Heart left ventricle (tissue), 16 donors: ENCODE measurements at regions not wholly inside any gene's neighbourhood (a gene's known extent, or its start where the extent isn't known, plus 50 kb on each side); places are given as distances from the start of the nearest gene placed in this dataset.

Experiments
- ATAC-seq, 4 donors: fragments of 200-7000 bp; cut with Tn5 transposase; one replicate each; pipeline ENCODE4 v1.9.1; 2020 to 2022; ENCODE audit warnings: moderate library complexity in 4 of 4, mild to moderate bottlenecking in 3 of 4, moderate number of reproducible peaks in 1 of 4
- DNase-seq, 5 donors: peaks; one replicate each; pipeline ENCODE4 v3.0.0-alpha.2; 2020
- H3K27ac ChIP-seq, 12 donors: fragments of 200-600 bp; sonication (generic) in 4 of 12; one replicate each; pipeline versions ENCODE4 v1.5.0 to v1.8.0; 2016 to 2022; ENCODE audit warnings: mild to moderate bottlenecking in 2 of 12
- H3K27me3 ChIP-seq, 9 donors: fragments of 200-600 bp; sonication (generic) in 2 of 9; one replicate each; pipeline versions ENCODE4 v1.5.1 to v1.8.0; 2016 to 2022; ENCODE audit warnings: mild to moderate bottlenecking in 3 of 9
- H3K36me3 ChIP-seq, 9 donors: fragments of 200-600 bp; sonication (generic) in 2 of 9; one replicate each; pipeline versions ENCODE4 v1.5.0 to v1.8.0; 2018 to 2022; ENCODE audit warnings: mild to moderate bottlenecking in 2 of 9
- H3K4me1 ChIP-seq, 12 donors: fragments of 200-600 bp; sonication (generic) in 4 of 12; one replicate each; pipeline versions ENCODE4 v1.5.0 to v1.8.0; 2016 to 2022; ENCODE audit warnings: mild to moderate bottlenecking in 3 of 12
- H3K4me3 ChIP-seq, 12 donors: fragments of 200-600 bp; sonication (generic) in 4 of 12; one replicate each; pipeline versions ENCODE4 v1.5.0 to v1.8.0; 2017 to 2022; ENCODE audit warnings: mild to moderate bottlenecking in 9 of 12, moderate library complexity in 4 of 12
- H3K9me3 ChIP-seq, 12 donors: fragments of 200-600 bp; sonication (generic) in 4 of 12; one replicate each; pipeline versions ENCODE4 v1.5.0 to v1.8.0; 2016 to 2022; ENCODE audit warnings: mild to moderate bottlenecking in 1 of 12
- POLR2A ChIP-seq, 2 donors: fragments of 450-650 bp; IDR thresholded peaks; one replicate each; pipeline ENCODE4 v1.6.1; 2017; ENCODE audit warnings: antibody characterized with exemption in 2 of 2, mild to moderate bottlenecking in 2 of 2, moderate library complexity in 2 of 2
- WGBS, 4 donors: extraction: QIAGEN DNeasy Blood & Tissue Kit in 2 of 4; methylation state at CpG; one replicate each; pipeline versions ENCODE4 v1.1.5 to v1.1.7; 2013 to 2018; 5-methylcytosine and 5-hydroxymethylcytosine counted together
- intact Hi-C, 10 donors: fragments of 100-400 bp; cut with DNase I; formaldehyde crosslinking; loops; one replicate each; pipeline versions ENCODE4 v1.11.1 to v1.14.2; 2022
- TF ChIP-seq, protein P1 (sequence below), 12 donors: fragments of 200-600 bp; sonication (generic) in 4 of 12; IDR thresholded peaks; one replicate each; pipeline versions ENCODE4 v1.5.0 to v1.8.0; 2018 to 2022; ENCODE audit warnings: antibody characterized with exemption in 12 of 12, mild to moderate bottlenecking in 5 of 12
- donor health status: ischemic (EF 13 %, LVEDD 7.1; RV severe dilation, severe dysfunction).
- donor health status: healthy with polysubstance abuse.
- donor health status: DM: no; HTN: yes; CAD: no.
- donor health status: DM: no; HTN: no; CAD: no.
- donor health status: ischemic (EF 25% LVEDD 6.9; RV normal size, moderate dysfunction).
- donor health status: ischemic (EF 25% LVEDD 5.7; RV mildly dilated, moderate dysfunction).
- donor health status: healthy.
- donor health status: DM: yes; HTN: yes; CAD: no.
- donor health status: ischemic (EF 35%, LVEDD 5.7; RV mildly dilated, moderate dysfunction).
- donor health status: nonischemic (EF 11% LVEDD 7.7; RV severe dilation, severe dysfunction).
- donor health status: DM: yes; HTN: yes; CAD: no.
- donor health status: PGD.
- donor health status: ischemic (EF 29% LVEDD 5.4; RV normal size, mild dysfunction).
- donor health status: nonischemic (EF 23%, LVEDD 6.1; RV moderate dilation, normal function).

DNA sequence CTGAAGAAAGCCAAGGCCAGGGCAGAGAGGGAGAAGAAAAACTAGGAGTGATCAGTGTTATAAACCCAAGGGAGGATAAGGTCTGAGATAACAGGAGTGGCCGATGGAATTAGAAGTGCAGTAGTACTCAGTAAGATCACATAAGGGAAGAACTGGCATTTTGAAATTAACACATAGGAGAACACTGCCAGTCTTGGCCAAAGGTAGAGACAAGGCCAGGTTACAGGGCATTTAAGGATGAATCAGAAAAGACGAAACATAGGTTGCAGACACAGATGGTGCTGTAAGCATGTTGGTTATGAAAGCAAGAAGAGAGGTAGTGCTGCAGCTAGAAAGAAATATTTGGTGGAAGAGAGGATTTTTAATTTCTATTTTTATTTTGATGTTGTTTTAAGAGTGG is 278.9 kb upstream of the SNX7 start:
- WGBS, 4 donors, result 60 to 76% (median 71%) methylated on average over 2 of the region's 2 CpGs
- Histone ChIP-seq H3K27ac (no peak overlapping the region), H3K4me1 (peaks cover 0 to 8% (median 0%) of the 10 kb centered on the region in 12 donors), H3K36me3 (no peaks in the 10 kb centered on the region), H3K4me3 (no peak overlapping the region), H3K9me3 (no peaks in the 10 kb centered on the region), H3K27me3 (no peaks in the 10 kb centered on the region)
- ATAC-seq, result no peak
- TF ChIP-seq POLR2A (IDR thresholded peaks at IDR 0.05), result no peak
- TF ChIP-seq, protein P1, sequence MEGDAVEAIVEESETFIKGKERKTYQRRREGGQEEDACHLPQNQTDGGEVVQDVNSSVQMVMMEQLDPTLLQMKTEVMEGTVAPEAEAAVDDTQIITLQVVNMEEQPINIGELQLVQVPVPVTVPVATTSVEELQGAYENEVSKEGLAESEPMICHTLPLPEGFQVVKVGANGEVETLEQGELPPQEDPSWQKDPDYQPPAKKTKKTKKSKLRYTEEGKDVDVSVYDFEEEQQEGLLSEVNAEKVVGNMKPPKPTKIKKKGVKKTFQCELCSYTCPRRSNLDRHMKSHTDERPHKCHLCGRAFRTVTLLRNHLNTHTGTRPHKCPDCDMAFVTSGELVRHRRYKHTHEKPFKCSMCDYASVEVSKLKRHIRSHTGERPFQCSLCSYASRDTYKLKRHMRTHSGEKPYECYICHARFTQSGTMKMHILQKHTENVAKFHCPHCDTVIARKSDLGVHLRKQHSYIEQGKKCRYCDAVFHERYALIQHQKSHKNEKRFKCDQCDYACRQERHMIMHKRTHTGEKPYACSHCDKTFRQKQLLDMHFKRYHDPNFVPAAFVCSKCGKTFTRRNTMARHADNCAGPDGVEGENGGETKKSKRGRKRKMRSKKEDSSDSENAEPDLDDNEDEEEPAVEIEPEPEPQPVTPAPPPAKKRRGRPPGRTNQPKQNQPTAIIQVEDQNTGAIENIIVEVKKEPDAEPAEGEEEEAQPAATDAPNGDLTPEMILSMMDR (IDR thresholded peaks at IDR 0.05), result no peak
- no peak for DNase-seq
- intact Hi-C loops, result no loop called here

DNA sequence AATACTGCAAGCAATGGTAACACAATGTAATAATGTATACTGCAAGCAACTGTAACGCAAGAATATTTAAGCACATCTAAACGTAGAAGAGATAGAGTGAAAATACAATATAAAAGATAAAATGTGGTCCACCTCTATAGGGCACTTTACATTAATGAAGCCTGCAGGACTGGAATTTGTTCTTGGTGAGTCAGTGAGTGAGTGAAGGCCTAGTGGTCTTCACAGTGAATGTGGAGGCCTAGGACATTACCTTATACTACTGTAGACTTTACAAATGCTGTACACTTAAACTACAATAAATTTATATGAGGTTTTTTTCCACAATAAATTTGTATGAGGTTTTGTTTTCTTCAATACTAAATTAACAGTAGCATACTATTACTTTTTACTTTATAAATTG is 287.4 kb upstream of the SNX7 start:
- DNase-seq, result no peak
- H3K4me1 ChIP-seq, result no peaks in the 10 kb centered on the region
- H3K27me3 ChIP-seq, result no peaks in the 10 kb centered on the region
- TF ChIP-seq POLR2A (IDR thresholded peaks at IDR 0.05), result no peak
- TF ChIP-seq, protein P1 (IDR thresholded peaks at IDR 0.05), result no peak
- intact Hi-C loops, result no loop called here
- no peaks in the 10 kb centered on the region for H3K9me3 ChIP-seq
- H3K27ac ChIP-seq, result no peak overlapping the region
- no peak overlapping the region for H3K4me3 ChIP-seq
- H3K36me3 ChIP-seq, result no peaks in the 10 kb centered on the region
- no peak for ATAC-seq
- 89 to 95% (median 91%) methylated on average over 2 of the region's 2 CpGs for WGBS, 4 donors

DNA sequence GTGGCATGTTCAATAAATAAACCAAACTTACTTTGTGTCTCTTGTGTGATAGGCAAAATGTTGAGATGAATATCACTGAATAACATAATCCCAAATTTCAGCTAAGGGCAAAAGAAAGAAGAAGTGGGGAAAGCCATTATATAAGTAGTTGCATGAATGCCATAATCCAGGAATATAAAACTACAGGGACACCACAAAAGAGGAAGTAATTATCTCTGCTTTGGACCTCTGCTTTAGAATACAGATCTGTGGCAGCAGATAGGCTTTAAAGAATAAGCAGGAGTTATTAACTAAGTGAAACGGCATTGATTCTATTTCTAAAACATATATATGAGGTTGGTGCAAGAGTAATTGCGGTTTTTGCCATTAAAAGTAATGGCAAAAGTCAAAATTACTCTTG is 288.5 kb upstream of the SNX7 start:
- Histone ChIP-seq H3K9me3 (no peaks in the 10 kb centered on the region), H3K27me3 (no peaks in the 10 kb centered on the region), H3K36me3 (no peaks in the 10 kb centered on the region), H3K4me1 (no peaks in the 10 kb centered on the region), H3K27ac (no peak overlapping the region), H3K4me3 (no peak overlapping the region)
- no peak for ATAC-seq
- WGBS, 4 donors, result 79 to 91% (median 80%) methylated on average over 2 of the region's 2 CpGs
- intact Hi-C loops, result no loop called here
- DNase-seq, result no peak
- no peak for TF ChIP-seq POLR2A (IDR thresholded peaks at IDR 0.05)
- TF ChIP-seq, protein P1 (IDR thresholded peaks at IDR 0.05), result no peak

DNA sequence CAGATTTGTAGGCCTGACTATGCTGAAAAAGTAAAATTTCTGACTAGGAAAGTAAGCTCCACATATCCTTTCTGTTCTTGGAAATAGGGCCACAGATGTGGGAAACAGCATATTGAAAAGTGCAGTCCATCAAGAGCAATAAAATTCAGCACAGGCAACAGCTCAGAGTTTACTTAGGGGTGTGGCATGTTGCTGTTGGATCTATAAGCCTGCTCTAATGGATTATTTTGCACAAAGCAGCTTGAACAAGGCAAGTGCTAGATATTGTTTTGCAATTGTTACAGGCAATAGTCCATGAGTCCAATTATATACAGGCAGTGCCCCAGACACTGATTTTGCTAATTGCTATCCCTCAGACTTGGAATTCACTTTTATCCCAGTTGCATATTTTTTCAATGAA is 289.8 kb upstream of the SNX7 start:
- no peaks in the 10 kb centered on the region for H3K27me3 ChIP-seq
- TF ChIP-seq POLR2A (IDR thresholded peaks at IDR 0.05), result no peak
- TF ChIP-seq, protein P1 (IDR thresholded peaks at IDR 0.05), result no peak
- ATAC-seq, result no peak
- intact Hi-C loops, result no loop called here
- no peak overlapping the region for H3K4me3 ChIP-seq
- no peaks in the 10 kb centered on the region for H3K36me3 ChIP-seq
- no peak for DNase-seq
- H3K4me1 ChIP-seq, result no peaks in the 10 kb centered on the region
- H3K27ac ChIP-seq, result no peak overlapping the region
- H3K9me3 ChIP-seq, result no peaks in the 10 kb centered on the region
